ENCODE measurements at regions not wholly inside any gene's neighbourhood (a gene's known extent, or its start where the extent isn't known, plus 50 kb on each side); places are given as distances from the start of the nearest gene placed in this dataset.
A peak's percentile ranks its signal among the peaks of the same experiment; 100 is the strongest.

GRCh38 chr1:57530206-57530910 lies 106.5 kb upstream of the DAB1 start:
- no peaks in the 10 kb centered on the region for H3K4me1 Mint-ChIP-seq
- no peaks in the 10 kb centered on the region for H3K27me3 Mint-ChIP-seq
- H3K9me3 Mint-ChIP-seq: peaks cover 1 to 13% (median 3%) of the 10 kb centered on the region in 3 donors
- H3K27ac Mint-ChIP-seq: no peak overlapping the region
- peaks cover 3% of the 10 kb centered on the region for H3K36me3 Mint-ChIP-seq
- no peak overlapping the region for H3K4me3 Mint-ChIP-seq

GRCh38 chr1:57522575-57522974 lies 98.7 kb upstream of the DAB1 start:
- H3K27me3 Mint-ChIP-seq: peaks cover 2% of the 10 kb centered on the region
- H3K4me1 Mint-ChIP-seq: peaks cover 0 to 1% (median 0%) of the 10 kb centered on the region in 3 donors
- H3K4me3 Mint-ChIP-seq: no peak overlapping the region
- H3K27ac Mint-ChIP-seq: no peak overlapping the region
- no peaks in the 10 kb centered on the region for H3K9me3 Mint-ChIP-seq
- peaks cover 4% of the 10 kb centered on the region for H3K36me3 Mint-ChIP-seq

DNA sequence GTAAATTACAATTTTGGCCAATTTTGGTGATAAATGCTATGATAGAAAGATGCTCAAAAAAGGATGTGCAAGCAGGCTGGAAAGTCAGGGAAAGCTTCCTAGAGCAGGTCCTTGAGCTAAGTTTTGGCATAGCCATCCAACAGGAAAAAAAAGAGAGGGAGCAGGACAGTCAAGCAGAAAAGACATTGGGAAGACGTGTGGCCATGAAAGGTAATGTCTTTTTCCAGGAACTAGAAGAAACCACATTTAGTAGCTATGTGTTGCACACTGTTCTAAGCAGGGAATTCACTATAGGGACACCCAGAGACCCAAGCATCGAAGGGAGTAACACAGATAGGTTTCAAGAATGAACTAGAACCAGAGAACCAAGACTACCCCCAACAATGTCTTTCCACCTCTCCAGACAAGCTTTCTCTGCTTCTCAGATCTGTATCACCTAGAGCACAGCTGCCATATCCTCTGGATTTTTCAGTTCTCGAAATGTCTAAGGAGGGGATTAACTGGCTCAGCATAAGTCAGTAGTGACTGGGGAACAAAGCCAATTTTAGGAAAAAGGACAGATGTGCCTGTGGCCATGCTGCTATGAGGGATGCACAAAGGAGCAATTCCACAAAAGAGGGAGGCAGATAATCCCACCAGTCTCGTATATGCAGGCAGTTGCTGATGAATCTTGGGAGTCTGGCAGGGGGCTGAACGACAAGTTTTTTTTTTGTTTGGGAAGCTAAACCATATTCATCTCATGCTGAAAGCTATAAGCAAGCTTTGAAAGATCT lies 97.1 kb upstream of the DAB1 start:
- peaks cover 4% of the 10 kb centered on the region for H3K36me3 Mint-ChIP-seq
- H3K27me3 Mint-ChIP-seq: peaks cover 2% of the 10 kb centered on the region
- no peak overlapping the region for H3K27ac Mint-ChIP-seq
- H3K4me1 Mint-ChIP-seq: peaks cover 0 to 1% (median 0%) of the 10 kb centered on the region in 3 donors
- H3K9me3 Mint-ChIP-seq: no peaks in the 10 kb centered on the region
- H3K4me3 Mint-ChIP-seq: no peak overlapping the region

DNA sequence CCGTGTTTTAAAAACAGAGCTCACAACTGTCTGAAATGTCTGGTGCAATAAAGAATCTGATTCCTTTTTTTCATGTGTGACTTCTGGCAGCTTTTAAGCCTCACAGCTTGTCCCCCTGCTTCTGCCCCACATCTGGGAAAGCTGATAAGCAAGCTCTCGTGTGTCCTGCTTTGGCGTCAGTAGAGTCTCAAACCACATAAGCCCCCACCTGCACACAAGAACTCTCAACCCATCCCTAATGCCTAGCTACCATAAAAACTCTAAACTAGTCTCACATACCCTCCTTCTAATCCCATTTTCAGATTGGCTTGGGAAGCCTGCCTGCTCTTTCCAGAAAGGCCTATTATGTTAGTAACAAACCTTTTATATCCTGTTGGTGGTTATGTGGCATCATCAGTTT lies 94.6 kb upstream of the DAB1 start:
- H3K4me3 Mint-ChIP-seq: no peak overlapping the region

DNA sequence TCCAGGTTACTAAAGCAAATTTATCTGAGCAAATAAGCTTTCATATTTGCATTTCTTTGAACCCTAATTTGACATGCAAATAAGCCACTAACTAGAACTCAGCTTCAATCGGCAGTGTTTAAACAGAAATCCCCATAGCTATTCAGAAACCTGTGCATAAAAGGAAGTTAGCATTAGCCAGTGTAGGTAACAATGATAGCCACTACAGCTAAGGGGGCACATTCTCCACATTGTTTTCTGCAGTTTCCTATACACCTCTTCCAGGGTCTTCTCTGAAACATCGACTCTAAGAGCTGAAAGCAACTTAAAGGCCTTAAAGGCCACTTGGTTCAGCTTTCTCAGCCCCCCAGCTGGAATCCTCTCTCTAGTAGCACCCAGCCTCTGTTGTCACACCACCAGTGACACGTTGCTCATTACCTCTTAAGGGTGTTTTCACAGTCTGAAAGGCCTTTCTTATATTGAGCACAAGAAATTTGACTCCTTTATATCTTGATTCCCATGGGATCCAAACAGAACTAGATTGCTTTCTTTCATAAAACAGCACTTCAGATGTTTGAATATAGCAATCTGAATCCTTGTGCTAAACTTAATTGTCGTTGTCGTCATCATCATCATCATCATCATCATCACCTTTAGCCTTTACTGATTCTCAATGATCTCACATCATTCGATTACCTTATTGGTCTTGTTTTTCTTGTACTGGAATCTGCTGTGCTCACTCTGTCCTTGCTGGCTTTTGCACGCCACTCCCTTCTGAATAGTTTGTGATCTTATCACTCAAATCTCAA lies 93.9 kb upstream of the DAB1 start:
- H3K4me3 Mint-ChIP-seq: no peak overlapping the region
- H3K4me1 Mint-ChIP-seq: peaks cover 0 to 1% (median 0%) of the 10 kb centered on the region in 3 donors
- H3K27me3 Mint-ChIP-seq: peaks cover 5% of the 10 kb centered on the region
- H3K27ac Mint-ChIP-seq: no peak overlapping the region
- H3K36me3 Mint-ChIP-seq: peaks cover 3% of the 10 kb centered on the region
- no peaks in the 10 kb centered on the region for H3K9me3 Mint-ChIP-seq

More for the DNA sequence above, 94.6 kb upstream of the DAB1 start:
- Mint-ChIP-seq H3K4me1 (peaks cover 0 to 1% (median 0%) of the 10 kb centered on the region in 3 donors), H3K27ac (no peak overlapping the region), H3K36me3 (peaks cover 3% of the 10 kb centered on the region), H3K9me3 (no peaks in the 10 kb centered on the region), H3K27me3 (peaks cover 2% of the 10 kb centered on the region)

DNA sequence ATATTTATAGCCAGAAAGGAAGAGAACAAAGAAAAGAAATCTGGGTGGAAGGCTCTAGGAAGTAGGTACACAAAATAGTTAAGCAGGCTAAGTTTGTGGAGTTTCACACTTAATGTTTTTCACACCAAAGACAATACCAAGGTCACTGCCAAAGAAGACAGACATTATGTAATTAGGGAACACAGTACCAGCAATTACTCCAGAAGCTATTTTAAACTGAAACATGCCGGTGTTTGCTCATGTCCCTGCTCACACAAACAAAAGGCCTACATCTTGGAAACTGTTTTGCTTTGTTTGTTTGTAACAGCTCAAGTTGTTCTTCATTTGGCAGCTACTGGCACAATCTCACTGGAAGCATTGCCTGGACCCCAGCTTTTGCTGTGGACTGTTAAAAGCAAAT lies 88.5 kb upstream of the DAB1 start:
- Mint-ChIP-seq H3K36me3 (no peaks in the 10 kb centered on the region), H3K9me3 (peaks cover 0 to 4% (median 0%) of the 10 kb centered on the region in 3 donors), H3K27me3 (peaks cover 2% of the 10 kb centered on the region), H3K4me1 (no peaks in the 10 kb centered on the region), H3K4me3 (no peak overlapping the region), H3K27ac (no peak overlapping the region)

DNA sequence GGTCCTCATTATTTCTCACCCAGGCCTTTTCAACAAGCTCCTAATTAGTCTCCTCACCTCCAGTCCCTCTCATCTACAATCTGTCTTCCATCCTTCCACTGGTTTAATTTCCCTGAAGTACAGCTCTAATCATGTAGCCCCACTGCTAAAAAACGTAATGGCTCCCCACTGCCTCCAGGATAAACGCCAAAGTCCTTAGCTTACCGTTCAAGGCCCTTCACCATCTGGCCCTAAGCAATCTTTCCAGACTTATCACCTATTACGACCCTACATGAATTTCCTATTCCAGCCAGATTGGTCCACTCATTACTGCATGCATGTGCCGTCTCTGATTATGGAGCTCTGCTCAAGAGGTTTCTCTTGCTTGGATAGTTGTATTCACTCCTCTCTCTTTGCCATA lies 83.1 kb upstream of the DAB1 start:
- H3K27me3 Mint-ChIP-seq: no peaks in the 10 kb centered on the region
- H3K36me3 Mint-ChIP-seq: no peaks in the 10 kb centered on the region
- no peak overlapping the region for H3K27ac Mint-ChIP-seq
- H3K4me3 Mint-ChIP-seq: no peak overlapping the region
- no peaks in the 10 kb centered on the region for H3K4me1 Mint-ChIP-seq
- peaks cover 0 to 9% (median 0%) of the 10 kb centered on the region in 3 donors for H3K9me3 Mint-ChIP-seq

GRCh38 chr1:57503337-57503736 lies 79.5 kb upstream of the DAB1 start:
- H3K4me1 Mint-ChIP-seq: no peaks in the 10 kb centered on the region
- no peaks in the 10 kb centered on the region for H3K36me3 Mint-ChIP-seq
- peaks cover 0 to 9% (median 0%) of the 10 kb centered on the region in 3 donors for H3K9me3 Mint-ChIP-seq
- H3K27ac Mint-ChIP-seq: no peak overlapping the region
- no peak overlapping the region for H3K4me3 Mint-ChIP-seq
- H3K27me3 Mint-ChIP-seq: no peaks in the 10 kb centered on the region

DNA sequence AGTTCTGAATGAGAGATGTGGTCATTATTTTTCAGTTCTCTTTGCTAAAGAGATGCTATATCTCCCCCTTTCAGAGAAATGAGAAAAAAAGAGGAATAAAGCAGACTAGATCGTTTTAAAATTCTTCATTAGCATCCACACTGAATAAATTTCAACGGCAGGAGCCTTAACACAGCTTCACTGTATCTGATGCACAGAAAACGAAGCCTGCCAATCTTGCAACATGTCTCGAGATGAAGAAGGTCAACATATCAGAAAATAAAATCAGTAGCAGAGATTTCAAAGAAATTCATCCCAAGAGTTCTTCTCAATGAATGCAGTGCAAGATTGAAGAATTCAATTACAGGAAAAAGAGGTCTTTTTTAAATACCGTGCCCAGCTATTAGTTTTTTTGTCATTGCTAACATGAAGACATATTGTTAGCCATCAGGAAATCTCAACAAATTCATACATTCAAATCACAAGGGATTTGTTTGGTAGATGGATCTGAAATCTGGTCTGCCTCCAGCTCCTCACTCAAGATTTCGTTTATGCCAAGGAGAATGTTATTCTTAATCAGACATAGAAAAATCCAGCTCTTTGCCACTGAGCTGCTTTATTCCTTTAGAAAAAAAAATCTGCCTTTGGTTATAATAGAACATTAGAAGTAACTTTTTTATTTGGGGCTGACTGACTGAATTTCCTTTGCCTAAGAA lies 76.4 kb upstream of the DAB1 start:
- peaks cover 0 to 5% (median 3%) of the 10 kb centered on the region in 3 donors for H3K9me3 Mint-ChIP-seq
- no peaks in the 10 kb centered on the region for H3K4me1 Mint-ChIP-seq
- no peak overlapping the region for H3K4me3 Mint-ChIP-seq
- no peaks in the 10 kb centered on the region for H3K27me3 Mint-ChIP-seq
- no peak overlapping the region for H3K27ac Mint-ChIP-seq
- H3K36me3 Mint-ChIP-seq: no peaks in the 10 kb centered on the region

DNA sequence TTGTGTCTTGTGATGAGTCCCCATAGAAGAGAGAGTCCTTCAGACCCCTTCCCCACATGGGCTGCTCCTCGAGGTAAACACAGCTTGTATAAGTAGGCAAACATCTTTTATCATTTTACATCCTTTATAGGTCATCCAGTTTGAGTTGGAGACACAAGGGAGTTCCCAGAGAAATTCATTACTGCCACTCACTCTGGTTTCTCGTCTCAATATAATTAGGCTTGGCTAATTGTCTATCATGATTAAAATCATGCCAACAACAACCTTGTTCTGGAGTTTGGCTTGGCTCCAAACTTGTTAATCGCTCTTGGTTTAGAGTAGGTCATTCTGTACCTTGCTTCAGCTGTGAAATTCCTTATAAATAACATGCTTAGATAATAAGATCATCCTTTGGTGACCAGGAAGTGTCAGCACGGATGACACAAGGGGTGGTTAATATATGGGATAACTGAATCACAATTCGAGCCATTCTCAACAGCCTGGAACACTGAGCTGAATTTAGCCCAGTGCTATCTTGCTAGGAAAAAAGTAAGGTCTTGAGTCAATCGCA lies 70.7 kb upstream of the DAB1 start:
- no peaks in the 10 kb centered on the region for H3K36me3 Mint-ChIP-seq
- H3K9me3 Mint-ChIP-seq: peaks cover 0 to 5% (median 3%) of the 10 kb centered on the region in 3 donors
- H3K4me1 Mint-ChIP-seq: no peaks in the 10 kb centered on the region
- no peaks in the 10 kb centered on the region for H3K27me3 Mint-ChIP-seq
- H3K4me3 Mint-ChIP-seq: no peak overlapping the region
- no peak overlapping the region for H3K27ac Mint-ChIP-seq

- peak overlapping the region in 1 of 3 donors; percentile 89 for H3K27ac Mint-ChIP-seq
- H3K4me1 Mint-ChIP-seq: no peaks in the 10 kb centered on the region
- H3K9me3 Mint-ChIP-seq: peaks cover 0 to 2% (median 0%) of the 10 kb centered on the region in 3 donors
- H3K4me3 Mint-ChIP-seq: no peak overlapping the region
- H3K36me3 Mint-ChIP-seq: no peaks in the 10 kb centered on the region
- H3K27me3 Mint-ChIP-seq: no peaks in the 10 kb centered on the region
These were observed 68.8 kb upstream of the DAB1 start for GRCh38 chr1:57492586-57493226.

GRCh38 chr1:57489358-57490036 lies 65.6 kb upstream of the DAB1 start:
- peaks cover 0 to 2% (median 0%) of the 10 kb centered on the region in 3 donors for H3K9me3 Mint-ChIP-seq
- H3K4me3 Mint-ChIP-seq: no peak overlapping the region

GRCh38 chr1:57485643-57486042 lies 61.8 kb upstream of the DAB1 start:
- Mint-ChIP-seq H3K36me3 (no peaks in the 10 kb centered on the region), H3K27me3 (no peaks in the 10 kb centered on the region), H3K4me3 (no peak overlapping the region), H3K4me1 (no peaks in the 10 kb centered on the region), H3K27ac (no peak overlapping the region), H3K9me3 (peaks cover 0 to 3% (median 0%) of the 10 kb centered on the region in 3 donors)

More at GRCh38 chr1:57489358-57490036, 65.6 kb upstream of the DAB1 start:
- no peaks in the 10 kb centered on the region for H3K4me1 Mint-ChIP-seq
- no peak overlapping the region for H3K27ac Mint-ChIP-seq
- no peaks in the 10 kb centered on the region for H3K27me3 Mint-ChIP-seq
- H3K36me3 Mint-ChIP-seq: no peaks in the 10 kb centered on the region
